Activated effector memory CD4-positive, alpha-beta T cell treated with anti-CD3 and anti-CD28 coated beads, Interleukin-2, amount 50 U/mL, for 16 hours (primary cell): ENCODE measurements at regions not wholly inside any gene's neighbourhood (a gene's known extent, or its start where the extent isn't known, plus 50 kb on each side); places are given as distances from the start of the nearest gene placed in this dataset.
"Not testable (repeated sequence)": the region's sequence is repeated elsewhere in the genome, so short reads cannot be mapped to it uniquely, and the experiment has no call there.

ENCODE experiments used
- DNase-seq: peaks from one replicate; pipeline ENCODE4 v3.0.0-alpha.2; 2020

- DNase-seq = not testable (repeated sequence)
Observed at GRCh38 chr4:147259271-147259670, 221.6 kb upstream of the EDNRA start.

- no peak for DNase-seq
Observed at GRCh38 chr4:147284256-147284835, 196.6 kb upstream of the EDNRA start.

- DNase-seq = no peak
Observed at GRCh38 chr4:147284935-147285334, 196.0 kb upstream of the EDNRA start.

GRCh38 chr4:147285751-147286150, 195.1 kb upstream of the EDNRA start:
- no peak for DNase-seq

GRCh38 chr4:147286846-147287587, 193.9 kb upstream of the EDNRA start:
- DNase-seq = no peak

GRCh38 chr4:147287588-147287890, 193.4 kb upstream of the EDNRA start:
- no peak for DNase-seq

GRCh38 chr4:147288512-147288911, 192.4 kb upstream of the EDNRA start:
- no peak for DNase-seq

GRCh38 chr4:147289181-147289580, 191.7 kb upstream of the EDNRA start:
- no peak for DNase-seq

- DNase-seq = not testable (repeated sequence)
Observed at GRCh38 chr4:147292604-147293313, 188.1 kb upstream of the EDNRA start.

- DNase-seq = not testable (repeated sequence)
Observed at GRCh38 chr4:147293314-147293677, 187.6 kb upstream of the EDNRA start.

- DNase-seq = no peak
Observed at GRCh38 chr4:147299205-147299604, 181.7 kb upstream of the EDNRA start.

- no peak for DNase-seq
Observed at GRCh38 chr4:147303174-147303872, 177.6 kb upstream of the EDNRA start.

- DNase-seq = no peak
Observed at GRCh38 chr4:147303873-147304229, 177.0 kb upstream of the EDNRA start.

- DNase-seq = no peak
Observed at GRCh38 chr4:147307896-147308674, 172.8 kb upstream of the EDNRA start.

GRCh38 chr4:147309434-147309833, 171.5 kb upstream of the EDNRA start:
- DNase-seq = no peak

GRCh38 chr4:147310312-147310711, 170.6 kb upstream of the EDNRA start:
- no peak for DNase-seq

GRCh38 chr4:147311956-147312355, 168.9 kb upstream of the EDNRA start:
- DNase-seq = no peak

- no peak for DNase-seq
Observed at GRCh38 chr4:147312376-147313046, 168.4 kb upstream of the EDNRA start.

GRCh38 chr4:147313108-147313507, 167.8 kb upstream of the EDNRA start:
- DNase-seq = no peak

- DNase-seq = no peak
Observed at GRCh38 chr4:147318586-147318985, 162.3 kb upstream of the EDNRA start.

GRCh38 chr4:147325571-147325981, 155.3 kb upstream of the EDNRA start:
- no peak for DNase-seq

GRCh38 chr4:147326591-147326990, 154.3 kb upstream of the EDNRA start:
- no peak for DNase-seq
